Activated B cell treated with CpG ODN at 0.5 μM for 24 hours (primary cell): ENCODE measurements at regions not wholly inside any gene's neighbourhood (a gene's known extent, or its start where the extent isn't known, plus 50 kb on each side); places are given as distances from the start of the nearest gene placed in this dataset.
A peak's percentile ranks its signal among the peaks of the same experiment; 100 is the strongest.
"Not testable (repeated sequence)": the region's sequence is repeated elsewhere in the genome, so short reads cannot be mapped to it uniquely, and the experiment has no call there.

Experiments used
- ATAC-seq: fragments of 200-7000 bp; cut with Tn5 transposase; one replicate; pipeline ENCODE4 v1.10.0; 2021; ENCODE audit warnings: low read depth, mild to moderate bottlenecking, moderate library complexity
- CTCF ChIA-PET: fragments of 350-600 bp; sonication (Branson Sonifier 250); formaldehyde crosslinking; loops from one replicate; lab custom pipeline; 2021; ENCODE audit warnings: antibody characterized with exemption; lab: Charles Lee
- POLR2A ChIA-PET: fragments of 350-600 bp; sonication (Branson Sonifier 250); formaldehyde crosslinking; loops from one replicate; lab custom pipeline; 2021; ENCODE audit warnings: antibody characterized with exemption; lab: Charles Lee
- DNase-seq: peaks from one replicate; pipeline ENCODE4 v3.0.0; 2022
- H3K27ac Mint-ChIP-seq: one replicate; pipeline ENCODE4 v1.8.0; 2020; ENCODE audit warnings: mixed read lengths
- H3K27me3 Mint-ChIP-seq: one replicate; pipeline ENCODE4 v1.8.0; 2021; ENCODE audit warnings: mixed read lengths
- H3K36me3 Mint-ChIP-seq: one replicate; pipeline ENCODE4 v1.8.0; 2021; ENCODE audit warnings: low read depth, mixed read lengths
- H3K4me1 Mint-ChIP-seq: one replicate; pipeline ENCODE4 v1.8.0; 2021; ENCODE audit warnings: mixed read lengths
- H3K4me3 Mint-ChIP-seq: one replicate; pipeline ENCODE4 v1.8.0; 2020; ENCODE audit warnings: mild to moderate bottlenecking, mixed read lengths
- H3K9me3 Mint-ChIP-seq: one replicate; pipeline ENCODE4 v1.8.0; 2020; ENCODE audit warnings: mixed read lengths
- intact Hi-C: fragments of 100-400 bp; cut with micrococcal nuclease; formaldehyde crosslinking; loops from one replicate; pipeline ENCODE4 v1.15.1; 2024

GRCh38 chr1:196366-196765, 255.1 kb downstream of the OR4F29 start:
- H3K4me1 Mint-ChIP-seq, H3K27me3 Mint-ChIP-seq, H3K27ac Mint-ChIP-seq, CTCF ChIA-PET, H3K36me3 Mint-ChIP-seq, H3K9me3 Mint-ChIP-seq, intact Hi-C loops, DNase-seq, POLR2A ChIA-PET, H3K4me3 Mint-ChIP-seq, ATAC-seq: not testable (repeated sequence)

- intact Hi-C loops, H3K27me3 Mint-ChIP-seq, H3K27ac Mint-ChIP-seq, H3K9me3 Mint-ChIP-seq, H3K4me3 Mint-ChIP-seq, H3K4me1 Mint-ChIP-seq, CTCF ChIA-PET, H3K36me3 Mint-ChIP-seq, ATAC-seq, POLR2A ChIA-PET: not testable (repeated sequence)
- DNase-seq = peak; percentile 15
These were observed 260.0 kb downstream of the OR4F29 start for GRCh38 chr1:191296-192049.

DNA sequence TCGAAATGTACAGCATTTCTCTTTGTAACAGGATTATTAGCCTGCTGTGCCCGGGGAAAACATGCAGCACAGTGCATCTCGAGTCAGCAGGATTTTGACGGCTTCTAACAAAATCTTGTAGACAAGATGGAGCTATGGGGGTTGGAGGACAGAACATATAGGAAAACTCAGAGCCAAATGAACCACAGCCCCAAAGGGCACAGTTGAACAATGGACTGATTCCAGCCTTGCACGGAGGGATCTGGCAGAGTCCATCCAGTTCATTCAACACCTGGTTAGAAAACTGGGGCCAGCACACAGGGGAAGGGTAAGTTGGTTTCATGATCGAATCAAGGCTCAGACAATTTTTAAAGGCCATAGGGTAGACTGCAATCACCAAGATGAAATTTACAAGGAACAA, 260.8 kb downstream of the OR4F29 start:
- H3K27me3 Mint-ChIP-seq, H3K27ac Mint-ChIP-seq, H3K9me3 Mint-ChIP-seq, intact Hi-C loops, ATAC-seq, CTCF ChIA-PET, H3K4me3 Mint-ChIP-seq, H3K36me3 Mint-ChIP-seq, POLR2A ChIA-PET, H3K4me1 Mint-ChIP-seq: not testable (repeated sequence)
- peak; percentile 11 for DNase-seq

DNA sequence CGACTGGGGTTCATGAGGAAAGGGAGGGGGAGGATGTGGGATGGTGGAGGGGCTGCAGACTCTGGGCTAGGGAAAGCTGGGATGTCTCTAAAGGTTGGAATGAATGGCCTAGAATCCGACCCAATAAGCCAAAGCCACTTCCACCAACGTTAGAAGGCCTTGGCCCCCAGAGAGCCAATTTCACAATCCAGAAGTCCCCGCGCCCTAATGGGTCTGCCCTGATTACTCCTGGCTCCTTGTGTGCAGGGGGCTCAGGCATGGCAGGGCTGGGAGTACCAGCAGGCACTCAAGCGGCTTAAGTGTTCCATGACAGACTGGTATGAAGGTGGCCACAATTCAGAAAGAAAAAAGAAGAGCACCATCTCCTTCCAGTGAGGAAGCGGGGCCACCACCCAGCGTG, 261.6 kb downstream of the OR4F29 start:
- POLR2A ChIA-PET, CTCF ChIA-PET, ATAC-seq, H3K27me3 Mint-ChIP-seq, H3K4me1 Mint-ChIP-seq, intact Hi-C loops, H3K9me3 Mint-ChIP-seq, H3K36me3 Mint-ChIP-seq, H3K27ac Mint-ChIP-seq, H3K4me3 Mint-ChIP-seq: not testable (repeated sequence)
- DNase-seq = peak; percentile 11

DNA sequence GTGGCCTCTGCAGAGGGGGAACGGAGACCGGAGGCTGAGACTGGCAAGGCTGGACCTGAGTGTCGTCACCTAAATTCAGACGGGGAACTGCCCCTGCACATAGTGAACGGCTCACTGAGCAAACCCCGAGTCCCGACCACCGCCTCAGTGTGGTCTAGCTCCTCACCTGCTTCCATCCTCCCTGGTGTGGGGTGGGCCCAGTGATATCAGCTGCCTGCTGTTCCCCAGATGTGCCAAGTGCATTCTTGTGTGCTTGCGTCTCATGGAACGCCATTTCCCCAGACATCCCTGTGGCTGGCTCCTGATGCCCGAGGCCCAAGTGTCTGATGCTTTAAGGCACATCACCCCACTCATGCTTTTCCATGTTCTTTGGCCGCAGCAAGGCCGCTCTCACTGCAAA, 262.2 kb downstream of the OR4F29 start:
- H3K27ac Mint-ChIP-seq, H3K27me3 Mint-ChIP-seq, H3K9me3 Mint-ChIP-seq, CTCF ChIA-PET, ATAC-seq, POLR2A ChIA-PET, H3K4me3 Mint-ChIP-seq, H3K4me1 Mint-ChIP-seq, H3K36me3 Mint-ChIP-seq, intact Hi-C loops: not testable (repeated sequence)
- DNase-seq = peak; percentile 9

GRCh38 chr1:187298-187697, 264.2 kb downstream of the OR4F29 start:
- H3K4me3 Mint-ChIP-seq, H3K4me1 Mint-ChIP-seq, H3K9me3 Mint-ChIP-seq, H3K36me3 Mint-ChIP-seq, CTCF ChIA-PET, ATAC-seq, H3K27me3 Mint-ChIP-seq, H3K27ac Mint-ChIP-seq, intact Hi-C loops, POLR2A ChIA-PET: not testable (repeated sequence)
- peak; percentile 10 for DNase-seq

GRCh38 chr1:186691-187131, 264.8 kb downstream of the OR4F29 start:
- H3K4me1 Mint-ChIP-seq, H3K4me3 Mint-ChIP-seq, H3K9me3 Mint-ChIP-seq, H3K36me3 Mint-ChIP-seq, H3K27me3 Mint-ChIP-seq, H3K27ac Mint-ChIP-seq, ATAC-seq, POLR2A ChIA-PET, CTCF ChIA-PET, intact Hi-C loops: not testable (repeated sequence)
- DNase-seq = peak; percentile 8

DNA sequence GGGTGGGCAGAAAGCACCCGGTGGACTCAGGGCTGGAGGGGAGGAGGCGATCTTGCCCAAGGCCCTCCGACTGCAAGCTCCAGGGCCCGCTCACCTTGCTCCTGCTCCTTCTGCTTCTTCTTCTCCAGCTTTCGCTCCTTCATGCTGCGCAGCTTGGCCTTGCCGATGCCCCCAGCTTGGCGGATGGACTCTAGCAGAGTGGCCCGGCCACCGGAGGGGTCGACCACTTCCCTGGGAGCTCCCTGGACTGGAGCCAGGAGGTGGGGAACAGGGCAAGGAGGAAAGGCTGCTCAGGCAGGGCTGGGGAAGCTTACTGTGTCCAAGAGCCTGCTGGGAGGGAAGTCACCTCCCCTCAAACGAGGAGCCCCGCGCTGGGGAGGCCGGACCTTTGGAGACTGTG, 265.3 kb downstream of the OR4F29 start:
- H3K4me1 Mint-ChIP-seq, DNase-seq, H3K9me3 Mint-ChIP-seq, POLR2A ChIA-PET, ATAC-seq, H3K4me3 Mint-ChIP-seq, H3K27ac Mint-ChIP-seq, H3K27me3 Mint-ChIP-seq, H3K36me3 Mint-ChIP-seq, intact Hi-C loops, CTCF ChIA-PET: not testable (repeated sequence)

GRCh38 chr1:185526-185925, 266.0 kb downstream of the OR4F29 start:
- H3K4me1 Mint-ChIP-seq, H3K27ac Mint-ChIP-seq, H3K9me3 Mint-ChIP-seq, H3K4me3 Mint-ChIP-seq, DNase-seq, ATAC-seq, H3K27me3 Mint-ChIP-seq, CTCF ChIA-PET, intact Hi-C loops, POLR2A ChIA-PET, H3K36me3 Mint-ChIP-seq: not testable (repeated sequence)

- H3K36me3 Mint-ChIP-seq, H3K27me3 Mint-ChIP-seq, H3K27ac Mint-ChIP-seq, H3K9me3 Mint-ChIP-seq, DNase-seq, POLR2A ChIA-PET, CTCF ChIA-PET, intact Hi-C loops, H3K4me1 Mint-ChIP-seq, ATAC-seq, H3K4me3 Mint-ChIP-seq: not testable (repeated sequence)
These were observed 267.2 kb downstream of the OR4F29 start for GRCh38 chr1:184336-184686.

- H3K27me3 Mint-ChIP-seq, CTCF ChIA-PET, H3K4me3 Mint-ChIP-seq, H3K9me3 Mint-ChIP-seq, ATAC-seq, H3K4me1 Mint-ChIP-seq, intact Hi-C loops, POLR2A ChIA-PET, H3K27ac Mint-ChIP-seq, H3K36me3 Mint-ChIP-seq: not testable (repeated sequence)
- peak; percentile 7 for DNase-seq
These were observed 267.7 kb downstream of the OR4F29 start for GRCh38 chr1:183620-184335.

DNA sequence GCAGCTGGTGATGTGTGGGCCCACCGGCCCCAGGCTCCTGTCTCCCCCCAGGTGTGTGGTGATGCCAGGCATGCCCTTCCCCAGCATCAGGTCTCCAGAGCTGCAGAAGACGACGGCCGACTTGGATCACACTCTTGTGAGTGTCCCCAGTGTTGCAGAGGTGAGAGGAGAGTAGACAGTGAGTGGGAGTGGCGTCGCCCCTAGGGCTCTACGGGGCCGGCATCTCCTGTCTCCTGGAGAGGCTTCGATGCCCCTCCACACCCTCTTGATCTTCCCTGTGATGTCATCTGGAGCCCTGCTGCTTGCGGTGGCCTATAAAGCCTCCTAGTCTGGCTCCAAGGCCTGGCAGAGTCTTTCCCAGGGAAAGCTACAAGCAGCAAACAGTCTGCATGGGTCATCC, 268.4 kb downstream of the OR4F29 start:
- ATAC-seq, intact Hi-C loops, H3K27ac Mint-ChIP-seq, H3K27me3 Mint-ChIP-seq, POLR2A ChIA-PET, H3K4me3 Mint-ChIP-seq, CTCF ChIA-PET, H3K36me3 Mint-ChIP-seq, H3K9me3 Mint-ChIP-seq, H3K4me1 Mint-ChIP-seq: not testable (repeated sequence)
- DNase-seq = peak; percentile 10
